Lower lobe of right lung (tissue), 2 donors: ENCODE measurements at regions not wholly inside any gene's neighbourhood (a gene's known extent, or its start where the extent isn't known, plus 50 kb on each side); places are given as distances from the start of the nearest gene placed in this dataset.

Experiments used
- ATAC-seq, 2 donors: fragments of 200-7000 bp; cut with Tn5 transposase; one replicate each; pipeline ENCODE4 v1.9.1; 2020 to 2022; ENCODE audit warnings: mild to moderate bottlenecking in 2 of 2, moderate library complexity in 2 of 2
- DNase-seq: peaks from one replicate; pipeline ENCODE4 v3.0.0-alpha.2; 2020
- H3K27ac ChIP-seq: fragments of 200-600 bp; one replicate; pipeline ENCODE4 v1.8.0; 2022
- H3K27me3 ChIP-seq: fragments of 200-600 bp; one replicate; pipeline ENCODE4 v1.8.0; 2022; ENCODE audit warnings: low read depth
- H3K36me3 ChIP-seq: fragments of 200-600 bp; one replicate; pipeline ENCODE4 v1.8.0; 2022; ENCODE audit warnings: mild to moderate bottlenecking
- H3K4me1 ChIP-seq: fragments of 200-600 bp; one replicate; pipeline ENCODE4 v1.8.0; 2022
- H3K4me3 ChIP-seq: fragments of 200-600 bp; one replicate; pipeline ENCODE4 v1.8.0; 2022; ENCODE audit warnings: mild to moderate bottlenecking
- H3K9me3 ChIP-seq: fragments of 200-600 bp; one replicate; pipeline ENCODE4 v1.8.0; 2022
- intact Hi-C: fragments of 100-400 bp; cut with DNase I; formaldehyde crosslinking; loops from one replicate; pipeline ENCODE4 v1.11.0; 2022
- TF ChIP-seq, protein P1 (sequence below): fragments of 200-600 bp; IDR thresholded peaks from one replicate; pipeline ENCODE4 v1.8.0; 2022; ENCODE audit warnings: antibody characterized with exemption, mild to moderate bottlenecking
- donor health status: DM: no; HTN: yes; CAD: no; lungs with severe emphysema.

DNA sequence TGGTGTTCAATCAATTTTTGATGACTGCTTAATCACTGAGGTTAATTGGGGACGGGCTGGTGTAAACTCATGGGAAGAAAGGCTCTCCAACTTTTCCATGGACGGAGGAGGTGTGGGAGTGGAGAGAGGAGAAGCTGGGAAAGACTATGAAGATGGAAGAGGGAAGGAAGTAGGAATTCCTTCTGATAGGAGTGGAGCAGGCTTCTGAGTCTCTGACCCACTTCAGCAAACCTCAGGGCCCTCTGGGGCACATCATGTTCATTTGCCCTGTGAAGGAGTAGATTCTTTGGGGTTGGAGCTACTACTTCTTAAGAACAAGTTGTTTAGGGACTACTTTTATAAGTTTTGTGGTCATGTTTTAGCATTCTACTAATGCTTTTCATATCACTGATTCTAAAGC, 87.0 kb upstream of the MAP4K3 start:
- no peaks in the 10 kb centered on the region for H3K36me3 ChIP-seq
- DNase-seq (no peak), ATAC-seq (no peak)
- H3K27me3 ChIP-seq = no peaks in the 10 kb centered on the region
- TF ChIP-seq, protein P1, sequence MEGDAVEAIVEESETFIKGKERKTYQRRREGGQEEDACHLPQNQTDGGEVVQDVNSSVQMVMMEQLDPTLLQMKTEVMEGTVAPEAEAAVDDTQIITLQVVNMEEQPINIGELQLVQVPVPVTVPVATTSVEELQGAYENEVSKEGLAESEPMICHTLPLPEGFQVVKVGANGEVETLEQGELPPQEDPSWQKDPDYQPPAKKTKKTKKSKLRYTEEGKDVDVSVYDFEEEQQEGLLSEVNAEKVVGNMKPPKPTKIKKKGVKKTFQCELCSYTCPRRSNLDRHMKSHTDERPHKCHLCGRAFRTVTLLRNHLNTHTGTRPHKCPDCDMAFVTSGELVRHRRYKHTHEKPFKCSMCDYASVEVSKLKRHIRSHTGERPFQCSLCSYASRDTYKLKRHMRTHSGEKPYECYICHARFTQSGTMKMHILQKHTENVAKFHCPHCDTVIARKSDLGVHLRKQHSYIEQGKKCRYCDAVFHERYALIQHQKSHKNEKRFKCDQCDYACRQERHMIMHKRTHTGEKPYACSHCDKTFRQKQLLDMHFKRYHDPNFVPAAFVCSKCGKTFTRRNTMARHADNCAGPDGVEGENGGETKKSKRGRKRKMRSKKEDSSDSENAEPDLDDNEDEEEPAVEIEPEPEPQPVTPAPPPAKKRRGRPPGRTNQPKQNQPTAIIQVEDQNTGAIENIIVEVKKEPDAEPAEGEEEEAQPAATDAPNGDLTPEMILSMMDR = no peak
- no peak overlapping the region for H3K27ac ChIP-seq
- peaks cover 5% of the 10 kb centered on the region for H3K9me3 ChIP-seq
- H3K4me3 ChIP-seq = no peak overlapping the region
- intact Hi-C loops = no loop called here
- peaks cover 9% of the 10 kb centered on the region for H3K4me1 ChIP-seq

DNA sequence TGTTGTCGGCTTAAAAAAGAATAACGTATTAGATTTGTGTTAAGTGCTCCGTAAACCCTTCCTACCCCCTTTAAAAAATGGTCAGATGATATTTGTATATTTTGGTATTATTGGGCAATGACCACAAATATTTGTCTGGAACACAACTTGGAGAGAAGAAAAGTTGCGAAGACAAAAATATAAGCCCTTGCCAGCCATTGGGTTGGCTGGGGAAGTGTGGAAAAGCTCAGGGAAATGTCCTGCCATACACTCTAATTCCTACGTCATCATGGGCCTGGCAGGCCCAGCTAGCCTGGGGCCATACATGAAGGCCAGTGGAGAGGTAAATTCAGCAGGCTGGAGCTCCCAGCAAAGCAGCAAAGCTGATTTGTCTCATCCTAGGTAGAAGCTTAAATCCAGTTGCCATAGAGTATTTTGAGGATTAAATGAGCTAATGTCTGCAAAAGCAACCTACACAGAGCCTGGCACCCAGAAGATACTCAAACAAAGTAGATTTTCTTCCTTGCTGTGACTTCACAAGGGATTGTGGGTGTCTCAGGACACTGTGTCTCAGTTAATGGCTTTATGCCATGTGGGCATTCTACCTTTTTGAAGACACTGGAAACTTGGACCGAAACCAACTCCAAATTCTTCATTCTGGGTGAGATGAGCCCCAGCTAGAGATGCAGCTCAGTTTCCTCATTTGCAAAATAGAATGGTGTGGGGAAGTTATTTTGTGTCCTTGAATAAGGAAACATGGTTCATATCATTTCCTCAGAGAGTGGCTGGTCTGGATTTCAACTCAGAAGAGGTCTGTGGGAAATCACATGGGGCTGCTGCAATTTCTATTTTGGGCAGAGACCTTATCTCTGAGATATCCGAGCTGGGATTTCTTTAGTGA, 87.9 kb upstream of the MAP4K3 start:
- Histone ChIP-seq H3K4me1 (peaks cover 9% of the 10 kb centered on the region), H3K27ac (no peak overlapping the region), H3K36me3 (no peaks in the 10 kb centered on the region), H3K4me3 (no peak overlapping the region), H3K27me3 (no peaks in the 10 kb centered on the region), H3K9me3 (peaks cover 5% of the 10 kb centered on the region)
- no peak for DNase-seq
- intact Hi-C loops = no loop called here
- TF ChIP-seq, protein P1 = no peak
- ATAC-seq = no peak

DNA sequence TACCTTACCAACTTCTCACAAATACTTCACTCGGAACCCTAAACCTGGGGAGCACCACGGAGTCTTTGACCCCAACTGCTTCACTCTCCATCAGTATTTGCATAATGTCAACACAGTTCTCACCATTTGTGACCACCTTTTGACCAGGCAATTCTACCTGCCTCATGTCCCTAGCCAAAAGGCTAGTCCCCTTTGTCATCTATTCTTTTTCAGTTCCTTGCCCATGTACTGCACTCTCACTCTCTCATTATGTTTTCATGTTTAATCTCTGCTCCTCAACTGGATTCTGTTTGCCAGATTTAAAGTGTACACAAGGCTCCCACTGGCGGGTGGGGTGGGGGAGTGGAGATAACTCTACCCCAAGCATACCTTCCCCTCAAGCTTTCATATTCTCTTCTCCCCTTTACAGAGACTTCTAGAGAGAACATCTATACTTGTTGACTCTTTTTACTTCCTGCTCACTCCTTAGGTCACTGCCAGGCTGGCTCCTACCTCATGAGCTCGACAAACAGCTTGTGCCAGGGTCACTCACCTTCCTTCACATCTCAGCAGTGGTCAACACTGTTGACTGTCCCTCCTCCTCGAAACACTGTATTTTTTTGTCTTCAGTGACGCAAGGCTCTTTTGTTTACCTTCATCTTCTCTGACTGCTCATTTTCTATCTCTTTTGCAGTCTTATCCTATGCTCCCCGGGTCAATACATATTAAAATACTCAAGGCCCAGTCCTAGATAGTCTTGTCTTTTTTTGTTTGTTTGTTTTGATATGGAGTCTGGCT, 88.7 kb upstream of the MAP4K3 start:
- DNase-seq (no peak), ATAC-seq (no peak)
- TF ChIP-seq, protein P1 = no peak
- intact Hi-C loops = no loop called here
- no peaks in the 10 kb centered on the region for H3K27me3 ChIP-seq
- H3K36me3 ChIP-seq = no peaks in the 10 kb centered on the region
- no peak overlapping the region for H3K4me3 ChIP-seq
- peaks cover 5% of the 10 kb centered on the region for H3K9me3 ChIP-seq
- no peak overlapping the region for H3K27ac ChIP-seq
- peaks cover 11% of the 10 kb centered on the region for H3K4me1 ChIP-seq

DNA sequence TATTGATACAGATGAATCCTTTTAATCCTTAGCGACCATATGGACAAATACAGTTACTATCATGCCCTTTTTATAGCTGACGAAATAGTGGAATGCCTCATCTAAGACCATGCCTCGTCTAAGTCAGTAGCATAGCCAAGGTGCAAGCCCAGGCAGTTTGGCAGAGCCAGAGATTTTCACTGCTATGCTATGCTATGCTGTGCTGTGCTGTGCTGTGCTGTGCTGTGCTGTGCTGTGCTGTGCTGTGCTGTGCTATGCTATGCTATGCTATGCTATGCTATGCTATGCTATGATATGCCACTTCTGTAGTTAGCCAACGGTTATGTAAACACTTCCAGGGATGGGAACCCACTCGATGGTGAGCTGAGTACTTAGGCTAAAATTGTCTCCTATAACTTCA, 91.6 kb upstream of the MAP4K3 start:
- TF ChIP-seq, protein P1 = no peak
- no peak for ATAC-seq

DNA sequence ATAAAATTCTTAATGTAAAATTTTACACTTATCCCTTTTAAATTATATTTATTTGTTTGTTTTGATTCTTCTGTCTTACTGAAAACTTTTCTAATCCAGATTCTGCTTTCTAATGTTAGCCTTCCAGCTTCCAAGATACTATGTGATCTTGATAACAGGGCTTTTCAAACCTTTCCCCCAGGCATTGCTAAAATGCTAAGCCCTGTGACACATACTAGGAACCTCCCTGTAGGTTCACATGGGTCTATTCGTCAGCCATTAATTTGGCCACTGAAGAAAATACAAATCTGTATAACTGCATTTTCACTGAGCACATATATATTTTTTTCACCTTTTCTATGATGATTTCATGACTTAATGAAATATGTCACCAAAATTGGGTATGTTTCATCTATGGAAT, 92.8 kb upstream of the MAP4K3 start:
- H3K27ac ChIP-seq = no peak overlapping the region
- TF ChIP-seq, protein P1 = no peak
- DNase-seq (no peak), ATAC-seq (no peak)
- H3K36me3 ChIP-seq = no peaks in the 10 kb centered on the region
- no peaks in the 10 kb centered on the region for H3K27me3 ChIP-seq
- intact Hi-C loops = no loop called here
- H3K4me1 ChIP-seq = peaks cover 14% of the 10 kb centered on the region
- no peaks in the 10 kb centered on the region for H3K9me3 ChIP-seq
- no peak overlapping the region for H3K4me3 ChIP-seq

More for the DNA sequence above, 91.6 kb upstream of the MAP4K3 start:
- Histone ChIP-seq H3K36me3 (no peaks in the 10 kb centered on the region), H3K27me3 (no peaks in the 10 kb centered on the region), H3K4me3 (no peak overlapping the region), H3K27ac (no peak overlapping the region), H3K9me3 (no peaks in the 10 kb centered on the region), H3K4me1 (peaks cover 14% of the 10 kb centered on the region)
- DNase-seq = no peak
- intact Hi-C loops = no loop called here
